Spleen (tissue), 11 donors: ENCODE measurements at regions not wholly inside any gene's neighbourhood (a gene's known extent, or its start where the extent isn't known, plus 50 kb on each side); places are given as distances from the start of the nearest gene placed in this dataset.

Experiments
- DNase-seq: peaks from one replicate; pipeline ENCODE4 v3.0.0-alpha.2; 2020
- H3K27ac ChIP-seq, 8 donors: fragments of 200-600 bp; sonication (generic) in 7 of 8; 1 replicate in 4 of 8; 2 replicates in 4 of 8; pipeline versions ENCODE4 v1.5.0 to v1.8.0; 2016 to 2021; ENCODE audit warnings: inconsistent platforms in 4 of 8, mild to moderate bottlenecking in 4 of 8, moderate library complexity in 1 of 8
- H3K27me3 ChIP-seq, 7 donors: fragments of 200-600 bp; sonication (generic) in 6 of 7; replicated peaks in 1 of 7; 1 replicate in 4 of 7; 2 replicates in 3 of 7; pipeline versions ENCODE4 v1.5.0 to v1.8.0; 2016 to 2021; ENCODE audit warnings: inconsistent platforms in 3 of 7, mild to moderate bottlenecking in 1 of 7
- H3K36me3 ChIP-seq, 6 donors: fragments of 200-600 bp; sonication (generic) in 5 of 6; 1 replicate in 4 of 6; 2 replicates in 2 of 6; pipeline versions ENCODE4 v1.5.0 to v1.8.0; 2016 to 2021; ENCODE audit warnings: inconsistent platforms in 2 of 6
- H3K4me1 ChIP-seq, 6 donors: fragments of 200-600 bp; sonication (generic) in 5 of 6; 1 replicate in 3 of 6; 2 replicates in 3 of 6; pipeline versions ENCODE4 v1.5.0 to v1.8.0; 2016 to 2021; ENCODE audit warnings: inconsistent platforms in 3 of 6
- H3K4me3 ChIP-seq, 8 donors: fragments of 200-600 bp; sonication (generic) in 7 of 8; 1 replicate in 4 of 8; 2 replicates in 4 of 8; pipeline versions ENCODE4 v1.5.0 to v1.8.0; 2016 to 2021; ENCODE audit warnings: inconsistent platforms in 4 of 8, mild to moderate bottlenecking in 4 of 8, moderate library complexity in 2 of 8
- H3K9me3 ChIP-seq, 8 donors: fragments of 200-600 bp; sonication (generic) in 7 of 8; 1 replicate in 4 of 8; 2 replicates in 4 of 8; pipeline versions ENCODE4 v1.5.0 to v1.8.0; 2016 to 2021; ENCODE audit warnings: inconsistent platforms in 4 of 8
- POLR2A ChIP-seq, 3 donors: fragments of 450-650 bp; IDR thresholded peaks; one replicate each; pipeline ENCODE4 v1.5.1; 2017; ENCODE audit warnings: antibody characterized with exemption in 3 of 3, mild to moderate bottlenecking in 1 of 3
- POLR2AphosphoS5 ChIP-seq, 3 donors: sonication (generic); formaldehyde crosslinking; IDR thresholded peaks; one replicate each; pipeline ENCODE4 v1.5.1; 2017; ENCODE audit warnings: antibody characterized with exemption in 3 of 3
- WGBS, 5 donors: extraction: QIAGEN DNeasy Blood & Tissue Kit in 3 of 5; methylation state at CpG; one replicate each; pipeline versions ENCODE4 v1.1.5 to v1.1.7; 2013 to 2018; 5-methylcytosine and 5-hydroxymethylcytosine counted together
- intact Hi-C: fragments of 100-400 bp; cut with DNase I; formaldehyde crosslinking; loops from one replicate; pipeline ENCODE4 v1.15.0; 2023; ENCODE audit warnings: low total_unique reads
- TF ChIP-seq, protein P1 (sequence below), 11 experiments: fragments of 200-600 bp in 7 of 11; fragments of 450-650 bp in 4 of 11; sonication (generic) in 4 of 11; IDR thresholded peaks in 8 of 11; conservative IDR thresholded peaks in 3 of 11; 1 replicate in 7 of 11; 2 replicates in 4 of 11; pipeline versions ENCODE4 v1.4.0 to v1.8.0; 2016 to 2021; ENCODE audit warnings: antibody characterized with exemption in 11 of 11, inconsistent platforms in 4 of 11, mild to moderate bottlenecking in 1 of 11
- donor health status: healthy with polysubstance abuse.
- donor health status: DM: no; HTN: no; CAD: no; lungs with moderate emphysema.
- donor health status: DM: no; HTN: no; CAD: no.
- donor health status: Bipolar disorder and iron deficiency.
- donor health status: healthy.
- donor health status: DM: no; HTN: no; CAD: no.
- donor health status: DM: yes; HTN: yes; CAD: no.

DNA sequence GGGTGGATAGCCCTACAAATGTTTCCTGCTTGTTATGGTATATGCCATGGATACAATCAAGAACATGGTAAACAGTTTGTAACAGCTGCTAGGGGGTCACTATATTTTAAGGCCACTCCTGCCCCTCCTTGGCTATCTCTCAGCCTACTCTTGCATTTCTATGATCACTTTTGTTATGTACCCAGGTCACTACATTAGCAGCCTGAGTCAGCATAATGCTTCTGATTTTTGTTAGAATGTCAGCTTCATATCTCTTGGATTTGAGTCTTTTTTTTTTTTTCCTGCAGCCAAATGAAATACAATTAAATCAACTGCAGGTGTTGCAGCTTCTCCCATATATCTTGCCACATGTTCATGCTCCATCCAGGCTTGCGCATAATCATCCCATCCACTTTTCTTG lies 629.7 kb upstream of the GRAMD2B start:
- 94 to 100% (median 97%) methylated on average over 1 of the region's 1 CpG for WGBS, 5 donors
- Histone ChIP-seq H3K27ac (no peak overlapping the region), H3K27me3 (no peaks in the 10 kb centered on the region), H3K4me3 (no peak overlapping the region), H3K36me3 (no peaks in the 10 kb centered on the region), H3K4me1 (no peaks in the 10 kb centered on the region), H3K9me3 (peaks cover 0 to 16% (median 2%) of the 10 kb centered on the region in 8 donors)
- intact Hi-C loops, result no loop called here
- DNase-seq, result no peak
- TF ChIP-seq POLR2A (IDR thresholded peaks at IDR 0.05) (no peak), POLR2AphosphoS5 (IDR thresholded peaks at IDR 0.05) (no peak)
- TF ChIP-seq, protein P1, sequence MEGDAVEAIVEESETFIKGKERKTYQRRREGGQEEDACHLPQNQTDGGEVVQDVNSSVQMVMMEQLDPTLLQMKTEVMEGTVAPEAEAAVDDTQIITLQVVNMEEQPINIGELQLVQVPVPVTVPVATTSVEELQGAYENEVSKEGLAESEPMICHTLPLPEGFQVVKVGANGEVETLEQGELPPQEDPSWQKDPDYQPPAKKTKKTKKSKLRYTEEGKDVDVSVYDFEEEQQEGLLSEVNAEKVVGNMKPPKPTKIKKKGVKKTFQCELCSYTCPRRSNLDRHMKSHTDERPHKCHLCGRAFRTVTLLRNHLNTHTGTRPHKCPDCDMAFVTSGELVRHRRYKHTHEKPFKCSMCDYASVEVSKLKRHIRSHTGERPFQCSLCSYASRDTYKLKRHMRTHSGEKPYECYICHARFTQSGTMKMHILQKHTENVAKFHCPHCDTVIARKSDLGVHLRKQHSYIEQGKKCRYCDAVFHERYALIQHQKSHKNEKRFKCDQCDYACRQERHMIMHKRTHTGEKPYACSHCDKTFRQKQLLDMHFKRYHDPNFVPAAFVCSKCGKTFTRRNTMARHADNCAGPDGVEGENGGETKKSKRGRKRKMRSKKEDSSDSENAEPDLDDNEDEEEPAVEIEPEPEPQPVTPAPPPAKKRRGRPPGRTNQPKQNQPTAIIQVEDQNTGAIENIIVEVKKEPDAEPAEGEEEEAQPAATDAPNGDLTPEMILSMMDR (IDR thresholded peaks at IDR 0.05 in 8 of 11, conservative IDR thresholded peaks at IDR 0.05 in 3 of 11), result no peak

DNA sequence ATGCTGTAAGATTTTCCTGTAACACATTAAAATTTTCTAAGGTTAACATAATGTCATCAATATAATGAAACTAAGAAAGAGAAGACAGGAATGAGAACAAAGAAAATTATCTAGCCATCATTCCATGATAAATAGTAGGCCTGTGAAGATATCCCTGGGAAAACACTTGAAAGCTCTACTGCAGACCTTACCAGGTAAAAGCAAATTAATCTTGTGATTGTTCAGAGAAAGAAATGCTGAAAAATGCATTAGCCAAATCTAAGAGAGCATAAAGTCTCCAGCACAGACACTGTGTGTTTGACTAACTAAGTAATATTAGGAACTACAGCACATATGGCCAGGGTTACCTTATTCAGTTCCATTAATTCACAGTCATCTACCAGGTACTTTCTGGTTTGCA lies 628.3 kb upstream of the GRAMD2B start:
- Histone ChIP-seq H3K4me3 (no peak overlapping the region), H3K27me3 (no peaks in the 10 kb centered on the region), H3K36me3 (no peaks in the 10 kb centered on the region), H3K9me3 (peaks cover 0 to 16% (median 2%) of the 10 kb centered on the region in 8 donors), H3K4me1 (no peaks in the 10 kb centered on the region), H3K27ac (no peak overlapping the region)
- no peak for DNase-seq
- intact Hi-C loops, result no loop called here
- no peak for TF ChIP-seq POLR2AphosphoS5 (IDR thresholded peaks at IDR 0.05)
- TF ChIP-seq POLR2A (IDR thresholded peaks at IDR 0.05), result no peak
- TF ChIP-seq, protein P1 (IDR thresholded peaks at IDR 0.05 in 8 of 11, conservative IDR thresholded peaks at IDR 0.05 in 3 of 11), result no peak

GRCh38 chr5:125798307-125798706 lies 624.9 kb upstream of the GRAMD2B start:
- H3K27ac ChIP-seq, result no peak overlapping the region
- DNase-seq, result no peak
- no peaks in the 10 kb centered on the region for H3K36me3 ChIP-seq
- TF ChIP-seq, protein P1 (IDR thresholded peaks at IDR 0.05 in 8 of 11, conservative IDR thresholded peaks at IDR 0.05 in 3 of 11), result no peak
- TF ChIP-seq POLR2A (IDR thresholded peaks at IDR 0.05) (no peak), POLR2AphosphoS5 (IDR thresholded peaks at IDR 0.05) (no peak)
- peaks cover 0 to 16% (median 2%) of the 10 kb centered on the region in 8 donors for H3K9me3 ChIP-seq
- intact Hi-C loops, result no loop called here
- H3K4me1 ChIP-seq, result no peaks in the 10 kb centered on the region
- H3K27me3 ChIP-seq, result no peaks in the 10 kb centered on the region
- no peak overlapping the region for H3K4me3 ChIP-seq

DNA sequence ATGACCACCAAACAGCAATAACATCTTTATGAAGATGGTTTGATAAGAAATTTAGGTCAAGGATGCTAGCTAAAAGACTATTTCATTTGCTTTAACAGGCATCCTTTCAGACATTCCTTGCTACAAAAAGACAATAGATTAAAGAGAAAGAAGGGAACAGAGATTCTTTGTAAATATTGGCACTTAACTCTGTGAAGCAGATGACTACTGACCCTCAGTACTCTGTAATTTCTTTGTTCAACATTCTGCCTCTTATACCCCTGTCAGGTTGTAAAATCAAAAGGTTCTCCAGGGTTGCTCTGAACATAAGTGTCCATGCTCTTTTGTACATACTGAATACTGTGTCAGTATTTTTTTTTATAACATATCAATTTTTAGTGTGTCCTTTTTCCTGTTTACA lies 610.6 kb upstream of the GRAMD2B start:
- no peaks in the 10 kb centered on the region for H3K27me3 ChIP-seq
- no peak overlapping the region for H3K4me3 ChIP-seq
- no peaks in the 10 kb centered on the region for H3K36me3 ChIP-seq
- no peak overlapping the region for H3K27ac ChIP-seq
- intact Hi-C loops, result no loop called here
- no peak for DNase-seq
- no peaks in the 10 kb centered on the region for H3K9me3 ChIP-seq
- H3K4me1 ChIP-seq, result no peaks in the 10 kb centered on the region
- TF ChIP-seq POLR2AphosphoS5 (IDR thresholded peaks at IDR 0.05) (no peak), POLR2A (IDR thresholded peaks at IDR 0.05) (no peak)
- TF ChIP-seq, protein P1 (IDR thresholded peaks at IDR 0.05 in 8 of 11, conservative IDR thresholded peaks at IDR 0.05 in 3 of 11), result no peak
